ENCODE measurements at regions not wholly inside any gene's neighbourhood (a gene's known extent, or its start where the extent isn't known, plus 50 kb on each side); places are given as distances from the start of the nearest gene placed in this dataset.

DNA sequence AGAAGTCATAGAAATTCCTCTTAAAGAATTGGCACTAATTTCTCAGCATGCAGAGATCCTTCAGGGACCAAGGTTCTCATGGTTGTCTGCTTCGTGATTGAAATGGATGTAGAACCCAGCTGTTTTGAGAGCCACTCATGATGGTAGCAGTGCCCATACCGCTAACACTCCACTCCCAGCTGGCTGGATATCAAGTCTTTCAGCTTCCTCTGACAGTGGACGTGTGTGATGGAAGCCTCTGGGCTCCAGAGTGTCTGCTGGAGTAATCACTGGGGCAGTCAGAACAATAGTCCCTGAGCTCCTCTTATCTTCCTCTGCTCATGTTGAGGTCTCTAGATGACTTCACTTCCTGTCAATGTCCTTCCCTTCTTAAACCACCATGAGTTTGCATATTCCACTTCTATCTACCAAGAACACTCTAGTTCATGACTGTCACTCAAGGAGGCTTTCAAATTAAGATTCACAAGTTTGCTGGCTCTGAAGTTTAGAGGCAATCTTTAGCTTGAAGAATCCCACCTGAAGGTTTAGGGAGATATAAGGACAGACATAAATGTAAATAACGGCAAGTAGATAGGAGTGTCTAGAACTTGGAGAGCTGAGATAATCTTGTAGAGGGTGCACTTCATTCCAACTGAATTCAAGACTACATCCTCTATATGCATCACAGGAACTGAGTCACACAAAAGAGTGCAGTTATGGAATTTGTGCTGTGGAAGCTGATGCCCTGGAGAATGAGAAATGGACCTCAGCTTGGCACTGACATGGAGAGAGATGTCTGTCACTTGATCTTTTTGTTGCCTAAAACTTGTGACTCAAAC lies 64.5 kb upstream of the WDR1 start:
- 33 to 36% methylated on average over 4 of the region's 4 CpGs for WGBS, 2 donors
- DNase-seq = no peak
- no peaks in the 10 kb centered on the region for H3K36me3 ChIP-seq
- H3K27me3 ChIP-seq = no peaks in the 10 kb centered on the region
- H3K4me1 ChIP-seq = peaks cover 0 to 40% (median 4%) of the 10 kb centered on the region in 9 donors
- ATAC-seq = peak in 6 of 8 donors; percentile 29 to 76 (median 50)
- no peak overlapping the region for H3K4me3 ChIP-seq
- intact Hi-C loops (cut with DNase I) = no loop called here
- peak overlapping the region in 2 of 10 donors; percentile 55 to 81 for H3K27ac ChIP-seq
- TF ChIP-seq, protein P1, sequence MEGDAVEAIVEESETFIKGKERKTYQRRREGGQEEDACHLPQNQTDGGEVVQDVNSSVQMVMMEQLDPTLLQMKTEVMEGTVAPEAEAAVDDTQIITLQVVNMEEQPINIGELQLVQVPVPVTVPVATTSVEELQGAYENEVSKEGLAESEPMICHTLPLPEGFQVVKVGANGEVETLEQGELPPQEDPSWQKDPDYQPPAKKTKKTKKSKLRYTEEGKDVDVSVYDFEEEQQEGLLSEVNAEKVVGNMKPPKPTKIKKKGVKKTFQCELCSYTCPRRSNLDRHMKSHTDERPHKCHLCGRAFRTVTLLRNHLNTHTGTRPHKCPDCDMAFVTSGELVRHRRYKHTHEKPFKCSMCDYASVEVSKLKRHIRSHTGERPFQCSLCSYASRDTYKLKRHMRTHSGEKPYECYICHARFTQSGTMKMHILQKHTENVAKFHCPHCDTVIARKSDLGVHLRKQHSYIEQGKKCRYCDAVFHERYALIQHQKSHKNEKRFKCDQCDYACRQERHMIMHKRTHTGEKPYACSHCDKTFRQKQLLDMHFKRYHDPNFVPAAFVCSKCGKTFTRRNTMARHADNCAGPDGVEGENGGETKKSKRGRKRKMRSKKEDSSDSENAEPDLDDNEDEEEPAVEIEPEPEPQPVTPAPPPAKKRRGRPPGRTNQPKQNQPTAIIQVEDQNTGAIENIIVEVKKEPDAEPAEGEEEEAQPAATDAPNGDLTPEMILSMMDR (IDR thresholded peaks at IDR 0.05) = no peak
- no peaks in the 10 kb centered on the region for H3K9me3 ChIP-seq

DNA sequence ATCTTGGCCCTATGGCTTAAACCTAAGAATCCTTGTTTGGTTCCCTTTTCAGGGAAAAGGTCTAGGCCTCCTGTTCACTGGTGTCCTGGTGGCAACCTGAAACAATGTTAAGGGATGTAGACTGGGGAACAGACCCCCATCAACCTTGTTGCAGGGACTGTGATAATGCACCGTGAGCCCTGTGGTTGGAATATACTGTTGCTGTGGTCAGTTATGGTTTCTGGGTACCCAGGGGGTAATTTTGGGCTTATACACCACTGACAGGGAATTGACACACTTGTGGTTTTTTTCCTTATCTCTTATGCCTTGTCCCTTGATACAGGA lies 64.0 kb upstream of the WDR1 start:
- intact Hi-C loops (cut with DNase I) = no loop called here
- H3K4me3 ChIP-seq = no peak overlapping the region
- DNase-seq (no peak), ATAC-seq (no peak)
- WGBS, 2 donors = 87 to 91% methylated on average over 1 of the region's 1 CpG
- H3K27me3 ChIP-seq = no peaks in the 10 kb centered on the region
- H3K36me3 ChIP-seq = no peaks in the 10 kb centered on the region
- H3K4me1 ChIP-seq = peaks cover 0 to 40% (median 3%) of the 10 kb centered on the region in 9 donors
- H3K9me3 ChIP-seq = no peaks in the 10 kb centered on the region
- TF ChIP-seq, protein P1 (IDR thresholded peaks at IDR 0.05) = no peak
- H3K27ac ChIP-seq = peak overlapping the region in 2 of 10 donors; percentile 9 to 81

DNA sequence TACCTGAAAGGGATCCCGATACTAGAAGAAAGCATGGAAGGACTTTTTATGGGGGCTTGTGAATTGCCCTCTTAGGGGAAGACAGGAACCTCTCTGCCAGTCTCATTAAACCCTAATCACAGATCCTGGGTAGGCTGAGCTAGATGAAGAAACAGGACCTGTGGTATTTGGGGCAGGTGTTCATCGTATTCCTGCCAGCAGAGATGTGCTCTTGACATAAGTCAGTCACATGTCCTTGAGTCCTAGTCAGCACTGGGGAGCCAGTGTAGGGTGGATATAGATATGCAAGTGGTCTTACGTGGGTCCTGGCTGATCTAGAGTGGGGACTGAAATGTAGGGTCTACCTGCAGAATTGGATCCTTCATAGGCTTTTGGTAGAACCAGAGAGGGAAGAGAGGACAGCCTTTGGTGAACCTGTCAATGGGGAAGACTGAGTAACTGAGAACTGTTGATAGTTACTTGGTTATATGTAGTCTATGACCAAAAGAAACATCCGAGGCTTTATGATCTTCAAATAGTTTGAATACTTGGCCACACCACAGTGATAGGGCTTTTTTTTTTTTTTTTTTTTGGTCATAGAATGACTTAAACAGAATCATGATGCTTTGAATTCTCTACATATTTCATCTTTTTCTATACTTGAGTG lies 63.5 kb upstream of the WDR1 start:
- ATAC-seq = no peak
- intact Hi-C loops (cut with DNase I) = loop anchor here in 1 of 10 donors (5.0 kb wide), 1 partner anchor 202 kb away; no protein-coding TSS in a partner anchor
- peaks cover 0 to 40% (median 4%) of the 10 kb centered on the region in 9 donors for H3K4me1 ChIP-seq
- no peaks in the 10 kb centered on the region for H3K9me3 ChIP-seq
- H3K4me3 ChIP-seq = no peak overlapping the region
- no peaks in the 10 kb centered on the region for H3K36me3 ChIP-seq
- H3K27ac ChIP-seq = peak overlapping the region in 2 of 10 donors; percentile 9 to 81
- 55 to 59% methylated on average over 4 of the region's 4 CpGs for WGBS, 2 donors
- no peaks in the 10 kb centered on the region for H3K27me3 ChIP-seq
- TF ChIP-seq, protein P1 (IDR thresholded peaks at IDR 0.05) = no peak
- DNase-seq = no peak

DNA sequence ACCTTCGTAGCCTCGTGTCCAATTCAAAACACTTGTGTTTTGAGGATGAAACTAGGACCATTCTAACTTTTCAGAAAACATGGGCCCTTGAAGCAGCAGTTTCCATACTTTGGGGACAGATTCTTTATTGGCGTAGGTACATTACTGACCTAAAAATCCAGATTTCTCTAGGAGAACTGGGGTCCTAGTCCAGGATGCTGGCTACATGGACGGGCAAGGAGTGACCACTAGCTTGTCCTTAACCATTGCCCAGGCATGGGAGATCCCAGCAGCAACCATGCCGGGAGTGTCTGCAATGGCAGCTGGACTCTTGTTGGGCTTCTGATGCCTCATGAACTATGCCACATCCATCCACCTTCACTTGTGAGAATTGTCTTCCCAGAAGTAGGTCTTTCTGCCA lies 62.2 kb upstream of the WDR1 start:
- H3K36me3 ChIP-seq = no peaks in the 10 kb centered on the region
- intact Hi-C loops (cut with DNase I) = loop anchor here in 1 of 10 donors (5.0 kb wide), 1 partner anchor 204 kb away; no protein-coding TSS in a partner anchor
- H3K9me3 ChIP-seq = no peaks in the 10 kb centered on the region
- WGBS, 2 donors = 93 to 96% methylated on average over 5 of the region's 5 CpGs
- H3K4me3 ChIP-seq = no peak overlapping the region
- TF ChIP-seq, protein P1 (IDR thresholded peaks at IDR 0.05) = no peak
- DNase-seq (no peak), ATAC-seq (no peak)
- no peaks in the 10 kb centered on the region for H3K27me3 ChIP-seq
- no peak overlapping the region for H3K27ac ChIP-seq
- peaks cover under 1 to 40% (median 11%) of the 10 kb centered on the region in 9 donors for H3K4me1 ChIP-seq
